GM23338 (cell line): ENCODE measurements at regions not wholly inside any gene's neighbourhood (a gene's known extent, or its start where the extent isn't known, plus 50 kb on each side); places are given as distances from the start of the nearest gene placed in this dataset.
A peak's percentile ranks its signal among the peaks of the same experiment; 100 is the strongest.

Experiments
- ATAC-seq: fragments of 200-7000 bp; cut with Tn5 transposase; 3 replicates; pipeline ENCODE4 v1.9.1; 2020
- DNase-seq: peaks from one replicate; pipeline ENCODE4 v3.0.0-alpha.2; 2015; ENCODE audit warnings: low spot score
- H2AFZ ChIP-seq: fragments of 200-600 bp; sonication (generic); 2 replicates; pipeline ENCODE4 v1.8.0; 2016; ENCODE audit warnings: antibody characterized with exemption, mild to moderate bottlenecking, moderate library complexity
- H3F3A ChIP-seq: fragments of 200-600 bp; sonication (generic); replicated peaks from 2 replicates; pipeline ENCODE4 v1.8.0; 2017; ENCODE audit warnings: antibody characterized with exemption, mixed run types, low read depth
- H3K27ac ChIP-seq: fragments of 200-600 bp; sonication (generic); 2 replicates; pipeline ENCODE4 v1.6.1; 2016; ENCODE audit warnings: low read depth
- H3K27me3 ChIP-seq: fragments of 200-600 bp; sonication (generic); 2 replicates; pipeline ENCODE4 v1.8.0; 2016; ENCODE audit warnings: mild to moderate bottlenecking, mixed run types, moderate library complexity; ENCODE audit not compliant: insufficient read depth
- H3K36me3 ChIP-seq: fragments of 200-600 bp; sonication (generic); 2 replicates; pipeline ENCODE4 v1.8.0; 2016; ENCODE audit warnings: mild to moderate bottlenecking; ENCODE audit not compliant: insufficient read depth
- H3K4me1 ChIP-seq: fragments of 200-600 bp; sonication (generic); 2 replicates; pipeline ENCODE4 v1.8.0; 2016; ENCODE audit warnings: mild to moderate bottlenecking, moderate library complexity; ENCODE audit not compliant: insufficient read depth
- H3K4me2 ChIP-seq: fragments of 200-600 bp; sonication (generic); 2 replicates; pipeline ENCODE4 v1.7.1; 2017; ENCODE audit warnings: mixed run types
- H3K4me3 ChIP-seq: fragments of 200-600 bp; sonication (generic); 2 replicates; pipeline ENCODE4 v1.6.1; 2016; ENCODE audit warnings: mixed run types
- H3K79me2 ChIP-seq: fragments of 200-600 bp; sonication (generic); replicated peaks from 2 replicates; pipeline ENCODE4 v1.8.0; 2017; ENCODE audit warnings: mild to moderate bottlenecking; ENCODE audit not compliant: insufficient read depth
- H3K9me2 ChIP-seq: fragments of 200-600 bp; sonication (generic); 2 replicates; pipeline ENCODE4 v1.8.0; 2017; ENCODE audit not compliant: insufficient read depth
- H4K20me1 ChIP-seq: fragments of 200-600 bp; sonication (generic); replicated peaks from 2 replicates; pipeline ENCODE4 v1.8.0; 2017; ENCODE audit warnings: mild to moderate bottlenecking; ENCODE audit not compliant: insufficient read depth
- H3K27ac Mint-ChIP-seq: 2 replicates; pipeline ENCODE4 v1.8.0; 2020; ENCODE audit warnings: inconsistent platforms, mild to moderate bottlenecking, moderate library complexity, mixed read lengths
- H3K27me3 Mint-ChIP-seq: 3 replicates; pipeline ENCODE4 v1.8.0; 2022; ENCODE audit warnings: low read depth, mild to moderate bottlenecking, moderate library complexity, mixed read lengths, inconsistent platforms; ENCODE audit not compliant: insufficient read depth, poor library complexity
- H3K36me3 Mint-ChIP-seq: 3 replicates; pipeline ENCODE4 v1.8.0; 2021; ENCODE audit warnings: low read depth, mild to moderate bottlenecking, inconsistent platforms, moderate library complexity, mixed read lengths
- H3K4me1 Mint-ChIP-seq: 3 replicates; pipeline ENCODE4 v1.8.0; 2020; ENCODE audit warnings: mild to moderate bottlenecking, inconsistent platforms, mixed read lengths
- H3K4me3 Mint-ChIP-seq: 3 replicates; pipeline ENCODE4 v1.8.0; 2021; ENCODE audit warnings: moderate library complexity, mild to moderate bottlenecking, inconsistent platforms, mixed read lengths
- H3K9me3 Mint-ChIP-seq: 3 replicates; pipeline ENCODE4 v1.8.0; 2020; ENCODE audit warnings: moderate library complexity, mild to moderate bottlenecking, inconsistent platforms, mixed read lengths
- CREB1 ChIP-seq: fragments of 250-450 bp; sonication (Bioruptor Pico); IDR thresholded peaks from 2 replicates; pipeline ENCODE4 v1.5.0; 2020; ENCODE audit warnings: low read depth, mild to moderate bottlenecking, moderate library complexity
- EZH2 ChIP-seq: fragments of 200-600 bp; sonication (generic); IDR thresholded peaks from one replicate; pipeline ENCODE4 v1.8.0; 2017; ENCODE audit warnings: antibody characterized with exemption, mild to moderate bottlenecking, low read depth; ENCODE audit not compliant: unreplicated experiment
- EZH2phosphoT487 ChIP-seq: fragments of 200-600 bp; sonication (generic); IDR thresholded peaks from one replicate; pipeline ENCODE4 v1.8.1; 2018; ENCODE audit warnings: antibody characterized with exemption; ENCODE audit not compliant: unreplicated experiment
- JUNB ChIP-seq: IDR thresholded peaks from one replicate; pipeline ENCODE4 v1.6.1; 2016; ENCODE audit warnings: antibody characterized with exemption; ENCODE audit not compliant: unreplicated experiment
- NANOG ChIP-seq: IDR thresholded peaks from 2 replicates; pipeline ENCODE4 v1.6.1; 2016; ENCODE audit warnings: antibody characterized with exemption, borderline replicate concordance
- POLR2AphosphoS5 ChIP-seq: IDR thresholded peaks from 2 replicates; pipeline ENCODE4 v1.6.1; 2016; ENCODE audit warnings: antibody characterized with exemption, low read depth
- REST ChIP-seq: IDR thresholded peaks from one replicate; pipeline ENCODE4 v1.6.1; 2018; ENCODE audit warnings: antibody characterized with exemption; ENCODE audit not compliant: unreplicated experiment
- STAT1 ChIP-seq: IDR thresholded peaks from one replicate; pipeline ENCODE4 v1.6.1; 2016; ENCODE audit warnings: antibody characterized with exemption; ENCODE audit not compliant: unreplicated experiment
- ZNF114 ChIP-seq: fragments of 250-450 bp; sonication (Bioruptor Pico); IDR thresholded peaks from 2 replicates; pipeline ENCODE4 v1.5.0; 2020; ENCODE audit warnings: mild to moderate bottlenecking, moderate library complexity
- ZNF331 ChIP-seq: fragments of 250-450 bp; sonication (Bioruptor Pico); IDR thresholded peaks from 2 replicates; pipeline ENCODE4 v1.5.0; 2020; ENCODE audit warnings: low read depth, mild to moderate bottlenecking, moderate library complexity
- TF ChIP-seq, protein P1 (sequence below), 2 experiments: fragments of 200-600 bp in 1 of 2; sonication (generic) in 1 of 2; conservative IDR thresholded peaks; 2 replicates each; pipeline versions ENCODE4 v1.5.1 to v1.6.1; 2016 to 2017; ENCODE audit warnings: antibody characterized with exemption in 2 of 2, low read depth in 2 of 2, mild to moderate bottlenecking in 2 of 2, moderate library complexity in 1 of 2
- TF ChIP-seq, protein P2 (sequence below): IDR thresholded peaks from 2 replicates; pipeline ENCODE4 v1.6.1; 2016; ENCODE audit warnings: antibody characterized with exemption

DNA sequence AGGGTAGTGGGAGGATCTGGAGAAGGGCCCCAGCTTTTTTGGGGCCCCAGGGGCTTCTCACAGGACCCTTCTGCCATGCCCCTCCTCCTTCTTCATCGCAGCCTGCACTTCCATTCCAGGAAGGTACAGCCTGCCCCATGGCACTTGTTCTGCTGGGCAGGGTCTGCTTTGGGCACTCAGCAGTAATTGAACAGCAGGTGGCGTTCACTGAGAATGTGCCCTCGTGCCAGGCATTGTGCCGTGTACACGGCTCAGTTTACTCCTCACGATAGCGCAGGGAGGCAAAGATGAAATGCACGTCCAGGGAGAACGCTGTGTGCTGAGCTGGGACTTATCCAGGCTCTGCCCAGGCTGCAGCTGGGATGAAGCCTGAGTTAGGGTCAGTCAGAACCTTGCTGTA, 54.8 kb upstream of the ASB18 start:
- Histone ChIP-seq H4K20me1 (no peaks in the 10 kb centered on the region), H3K36me3 (peaks cover 3% of the 10 kb centered on the region; the same call in 1 of the 2 replicates), H2AFZ (no peak overlapping the region), H3K79me2 (no peaks in the 10 kb centered on the region), H3K27me3 (no peaks in the 10 kb centered on the region), H3K4me2 (no peak overlapping the region), H3F3A (no peaks in the 10 kb centered on the region), H3K9me2 (peaks cover 4% of the 10 kb centered on the region), H3K4me1 (no peaks in the 10 kb centered on the region), H3K4me3 (no peak overlapping the region), H3K27ac (no peak overlapping the region)
- no peaks in the 10 kb centered on the region for H3K4me1 Mint-ChIP-seq
- H3K27me3 Mint-ChIP-seq, result peaks cover 10% of the 10 kb centered on the region
- peaks cover 9% of the 10 kb centered on the region; the same call in 2 of the 3 replicates for H3K36me3 Mint-ChIP-seq
- DNase-seq (no peak), ATAC-seq (no peak)
- H3K4me3 Mint-ChIP-seq, result no peak overlapping the region
- TF ChIP-seq, protein P1, sequence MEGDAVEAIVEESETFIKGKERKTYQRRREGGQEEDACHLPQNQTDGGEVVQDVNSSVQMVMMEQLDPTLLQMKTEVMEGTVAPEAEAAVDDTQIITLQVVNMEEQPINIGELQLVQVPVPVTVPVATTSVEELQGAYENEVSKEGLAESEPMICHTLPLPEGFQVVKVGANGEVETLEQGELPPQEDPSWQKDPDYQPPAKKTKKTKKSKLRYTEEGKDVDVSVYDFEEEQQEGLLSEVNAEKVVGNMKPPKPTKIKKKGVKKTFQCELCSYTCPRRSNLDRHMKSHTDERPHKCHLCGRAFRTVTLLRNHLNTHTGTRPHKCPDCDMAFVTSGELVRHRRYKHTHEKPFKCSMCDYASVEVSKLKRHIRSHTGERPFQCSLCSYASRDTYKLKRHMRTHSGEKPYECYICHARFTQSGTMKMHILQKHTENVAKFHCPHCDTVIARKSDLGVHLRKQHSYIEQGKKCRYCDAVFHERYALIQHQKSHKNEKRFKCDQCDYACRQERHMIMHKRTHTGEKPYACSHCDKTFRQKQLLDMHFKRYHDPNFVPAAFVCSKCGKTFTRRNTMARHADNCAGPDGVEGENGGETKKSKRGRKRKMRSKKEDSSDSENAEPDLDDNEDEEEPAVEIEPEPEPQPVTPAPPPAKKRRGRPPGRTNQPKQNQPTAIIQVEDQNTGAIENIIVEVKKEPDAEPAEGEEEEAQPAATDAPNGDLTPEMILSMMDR (conservative IDR thresholded peaks at IDR 0.05; ENCODE audit: low read depth in 2 of 2), result peak in 1 of 2 experiments; percentile 17; a peak in 3 of 4 replicates
- TF ChIP-seq ZNF114, result no peak
- H3K9me3 Mint-ChIP-seq, result peaks cover 11% of the 10 kb centered on the region; the same call in 2 of the 3 replicates
- H3K27ac Mint-ChIP-seq, result no peak overlapping the region

- H3K9me2 ChIP-seq, result peaks cover 4% of the 10 kb centered on the region
- no peak overlapping the region for H3K4me2 ChIP-seq
- Mint-ChIP-seq H3K4me1 (no peaks in the 10 kb centered on the region), H3K27ac (no peak overlapping the region), H3K9me3 (peaks cover 11% of the 10 kb centered on the region; the same call in 2 of the 3 replicates), H3K36me3 (peaks cover 9% of the 10 kb centered on the region; the same call in 2 of the 3 replicates), H3K4me3 (no peak overlapping the region), H3K27me3 (peaks cover 6% of the 10 kb centered on the region)
- H3K79me2 ChIP-seq, result no peaks in the 10 kb centered on the region
- no peak overlapping the region for H3K4me3 ChIP-seq
- DNase-seq (no peak), ATAC-seq (no peak)
- no peaks in the 10 kb centered on the region for H4K20me1 ChIP-seq
- no peak overlapping the region for H3K27ac ChIP-seq
- no peaks in the 10 kb centered on the region for H3K4me1 ChIP-seq
- no peak overlapping the region for H2AFZ ChIP-seq
- peaks cover 3% of the 10 kb centered on the region; the same call in 1 of the 2 replicates for H3K36me3 ChIP-seq
- H3K27me3 ChIP-seq, result no peaks in the 10 kb centered on the region
- H3F3A ChIP-seq, result no peaks in the 10 kb centered on the region
- TF ChIP-seq REST (no peak), NANOG (no peak), JUNB (no peak), POLR2AphosphoS5 (no peak), ZNF331 (CRISPR knock-in tag) (no peak), EZH2 (no peak), ZNF114 (no peak), EZH2phosphoT487 (no peak), CREB1 (CRISPR knock-in tag) (no peak), STAT1 (no peak)
- TF ChIP-seq, protein P2, sequence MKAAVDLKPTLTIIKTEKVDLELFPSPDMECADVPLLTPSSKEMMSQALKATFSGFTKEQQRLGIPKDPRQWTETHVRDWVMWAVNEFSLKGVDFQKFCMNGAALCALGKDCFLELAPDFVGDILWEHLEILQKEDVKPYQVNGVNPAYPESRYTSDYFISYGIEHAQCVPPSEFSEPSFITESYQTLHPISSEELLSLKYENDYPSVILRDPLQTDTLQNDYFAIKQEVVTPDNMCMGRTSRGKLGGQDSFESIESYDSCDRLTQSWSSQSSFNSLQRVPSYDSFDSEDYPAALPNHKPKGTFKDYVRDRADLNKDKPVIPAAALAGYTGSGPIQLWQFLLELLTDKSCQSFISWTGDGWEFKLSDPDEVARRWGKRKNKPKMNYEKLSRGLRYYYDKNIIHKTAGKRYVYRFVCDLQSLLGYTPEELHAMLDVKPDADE, result no peak
- TF ChIP-seq, protein P1 (conservative IDR thresholded peaks at IDR 0.05; ENCODE audit: low read depth in 2 of 2), result no peak
Observed at GRCh38 chr2:236321415-236321814, 57.2 kb upstream of the ASB18 start.
